ENCODE measurements at regions not wholly inside any gene's neighbourhood (a gene's known extent, or its start where the extent isn't known, plus 50 kb on each side); places are given as distances from the start of the nearest gene placed in this dataset.

GRCh38 chr2:59456285-59456684 lies 1097.2 kb downstream of the BCL11A start:
- no peak for DNase-seq (ENCODE audit: low read depth in 2 of 2)

GRCh38 chr2:59449274-59449673 lies 1104.2 kb downstream of the BCL11A start:
- DNase-seq (ENCODE audit: low read depth in 2 of 2) = no peak

- no peak for DNase-seq (ENCODE audit: low read depth in 2 of 2)
Observed at GRCh38 chr2:59440491-59440890, 1113.0 kb downstream of the BCL11A start.

GRCh38 chr2:59435635-59436034 lies 1117.8 kb downstream of the BCL11A start:
- DNase-seq (ENCODE audit: low read depth in 2 of 2) = no peak

- DNase-seq (ENCODE audit: low read depth in 2 of 2) = no peak
Observed at GRCh38 chr2:59428940-59429339, 1124.5 kb downstream of the BCL11A start.

- no peak for DNase-seq (ENCODE audit: low read depth in 2 of 2)
Observed at GRCh38 chr2:59427980-59428379, 1125.5 kb downstream of the BCL11A start.

- no peak for DNase-seq (ENCODE audit: low read depth in 2 of 2)
Observed at GRCh38 chr2:59425247-59425646, 1128.2 kb downstream of the BCL11A start.

- no peak for DNase-seq (ENCODE audit: low read depth in 2 of 2)
Observed at GRCh38 chr2:59413751-59414570, 1139.5 kb downstream of the BCL11A start.

GRCh38 chr2:59399126-59399525 lies 1154.3 kb downstream of the BCL11A start:
- no peak for DNase-seq (ENCODE audit: low read depth in 2 of 2)

- no peak for DNase-seq (ENCODE audit: low read depth in 2 of 2)
Observed at GRCh38 chr2:59398081-59398480, 1155.4 kb downstream of the BCL11A start.

GRCh38 chr2:59395119-59395518 lies 1154.0 kb upstream of the FANCL start:
- DNase-seq (ENCODE audit: low read depth in 2 of 2) = no peak

- no peak for DNase-seq (ENCODE audit: low read depth in 2 of 2)
Observed at GRCh38 chr2:59391896-59392295, 1150.8 kb upstream of the FANCL start.

GRCh38 chr2:59390581-59390980 lies 1149.5 kb upstream of the FANCL start:
- DNase-seq (ENCODE audit: low read depth in 2 of 2) = no peak

GRCh38 chr2:59389240-59389639 lies 1148.1 kb upstream of the FANCL start:
- no peak for DNase-seq (ENCODE audit: low read depth in 2 of 2)

- DNase-seq (ENCODE audit: low read depth in 2 of 2) = no peak
Observed at GRCh38 chr2:59385971-59386370, 1144.8 kb upstream of the FANCL start.

GRCh38 chr2:59383473-59383872 lies 1142.3 kb upstream of the FANCL start:
- no peak for DNase-seq (ENCODE audit: low read depth in 2 of 2)

- no peak for DNase-seq (ENCODE audit: low read depth in 2 of 2)
Observed at GRCh38 chr2:59378127-59378526, 1137.0 kb upstream of the FANCL start.

GRCh38 chr2:59366288-59366687 lies 1125.2 kb upstream of the FANCL start:
- DNase-seq (ENCODE audit: low read depth in 2 of 2) = no peak

- DNase-seq (ENCODE audit: low read depth in 2 of 2) = no peak
Observed at GRCh38 chr2:59354498-59354897, 1113.4 kb upstream of the FANCL start.

GRCh38 chr2:59353306-59353921 lies 1112.3 kb upstream of the FANCL start:
- no peak for DNase-seq (ENCODE audit: low read depth in 2 of 2)

GRCh38 chr2:59342166-59342565 lies 1101.0 kb upstream of the FANCL start:
- DNase-seq (ENCODE audit: low read depth in 2 of 2) = no peak

- DNase-seq (ENCODE audit: low read depth in 2 of 2) = no peak
Observed at GRCh38 chr2:59339837-59340207, 1098.7 kb upstream of the FANCL start.

- DNase-seq (ENCODE audit: low read depth in 2 of 2) = no peak
Observed at GRCh38 chr2:59339121-59339836, 1098.2 kb upstream of the FANCL start.

Data from stimulated activated CD8-positive, alpha-beta memory T cell treated with anti-CD3 and anti-CD28 coated beads, Interleukin-15, amount 100 ng/mL, for 48 hours (primary cell).